SK-N-SH treated with all-trans-retinoic acid at 6 μM for 48 hours (cell line): ENCODE measurements at regions not wholly inside any gene's neighbourhood (a gene's known extent, or its start where the extent isn't known, plus 50 kb on each side); places are given as distances from the start of the nearest gene placed in this dataset.

ENCODE experiments used
- CSRNP3 ChIP-seq: fragments of 250-450 bp; sonication (Bioruptor Pico); IDR thresholded peaks from 2 replicates; pipeline ENCODE4 v1.5.1; 2021; ENCODE audit warnings: mild to moderate bottlenecking, moderate library complexity
- PATZ1 ChIP-seq: fragments of 250-450 bp; sonication (Bioruptor Pico); IDR thresholded peaks from 2 replicates; pipeline ENCODE4 v1.8.0; 2020; ENCODE audit warnings: mild to moderate bottlenecking, moderate library complexity, borderline replicate concordance

GRCh38 chr15:77773903-77774302 is 141.2 kb upstream of the LINGO1 start:
- TF ChIP-seq CSRNP3 (CRISPR knock-in tag) (no peak), PATZ1 (no peak)
